T-helper 17 cell (primary cell): ENCODE measurements at regions not wholly inside any gene's neighbourhood (a gene's known extent, or its start where the extent isn't known, plus 50 kb on each side); places are given as distances from the start of the nearest gene placed in this dataset.

Source experiments
- ATAC-seq: fragments of 150-1000 bp; cut with Tn5 transposase; 2 replicates; pipeline ENCODE4 v1.10.0; 2021; ENCODE audit warnings: mild to moderate bottlenecking, moderate library complexity
- DNase-seq, 3 donors: peaks; one replicate each; pipeline versions ENCODE4 v3.0.0 to v3.0.0-alpha.2; 2020 to 2021
- H3K9me3 ChIP-seq: one replicate; pipeline ENCODE4 v1.7.0; 2013; ENCODE audit warnings: low read length, mild to moderate bottlenecking; ENCODE audit not compliant: control insufficient read depth, poor library complexity, severe bottlenecking
- H3K27ac Mint-ChIP-seq: one replicate; pipeline ENCODE4 v1.8.0; 2022; ENCODE audit warnings: mild to moderate bottlenecking, moderate library complexity, mixed read lengths
- H3K27me3 Mint-ChIP-seq: one replicate; pipeline ENCODE4 v1.8.0; 2022; ENCODE audit warnings: mixed read lengths
- H3K36me3 Mint-ChIP-seq: one replicate; pipeline ENCODE4 v1.8.0; 2022; ENCODE audit warnings: low read depth, mixed read lengths
- H3K4me1 Mint-ChIP-seq: one replicate; pipeline ENCODE4 v1.8.0; 2022; ENCODE audit warnings: mild to moderate bottlenecking, mixed read lengths
- H3K4me3 Mint-ChIP-seq: one replicate; pipeline ENCODE4 v1.8.0; 2022; ENCODE audit warnings: mild to moderate bottlenecking, moderate library complexity, mixed read lengths

DNA sequence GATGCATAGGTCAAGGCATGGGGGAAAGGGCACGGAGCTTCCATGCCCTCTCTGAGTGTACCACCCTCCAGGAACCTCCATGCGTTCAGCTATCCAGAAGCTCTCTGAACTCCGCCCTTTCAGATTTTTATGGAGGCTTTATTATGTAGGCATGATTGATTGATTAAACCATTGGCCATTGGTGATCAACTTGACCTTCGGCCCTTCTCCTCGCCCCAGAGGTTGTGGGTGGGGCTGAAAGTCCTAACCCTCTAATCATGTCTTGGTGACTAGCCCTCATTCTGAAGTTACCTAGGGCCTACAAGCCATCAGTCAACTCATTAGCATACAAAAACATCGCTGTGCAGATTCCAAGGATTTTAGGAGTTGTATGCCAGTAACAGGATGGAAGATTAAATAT, 323.7 kb upstream of the KLF4 start:
- H3K4me1 Mint-ChIP-seq = no peaks in the 10 kb centered on the region
- ATAC-seq (no peak), DNase-seq (no peak)
- H3K27me3 Mint-ChIP-seq = no peaks in the 10 kb centered on the region
- H3K36me3 Mint-ChIP-seq = no peaks in the 10 kb centered on the region
- H3K9me3 ChIP-seq = no peaks in the 10 kb centered on the region
- no peak overlapping the region for H3K27ac Mint-ChIP-seq
- H3K4me3 Mint-ChIP-seq = no peak overlapping the region

DNA sequence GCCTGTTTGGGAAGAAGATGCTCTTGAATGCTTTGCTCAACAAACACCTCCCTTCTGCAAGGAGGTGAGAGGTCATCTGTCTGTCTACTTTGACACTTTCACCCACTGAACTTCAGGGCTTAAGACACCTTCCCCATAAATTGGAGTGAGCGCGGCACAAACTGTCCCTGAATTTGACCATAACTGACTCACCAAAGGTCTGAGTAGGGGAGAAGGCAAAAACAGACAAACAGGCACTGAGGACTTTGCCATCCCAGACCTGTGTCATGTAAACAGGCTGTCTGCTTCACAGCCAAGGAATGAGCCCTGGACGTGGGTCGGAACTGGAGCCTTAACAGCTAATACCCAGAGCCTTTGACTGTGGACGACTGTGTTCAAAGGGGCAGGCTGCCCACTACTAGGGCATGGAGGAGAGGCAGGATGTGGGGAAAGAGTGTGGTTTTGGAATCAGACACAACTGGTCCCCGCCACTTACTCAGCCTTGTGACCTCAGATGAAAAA, 320.9 kb upstream of the KLF4 start:
- H3K27me3 Mint-ChIP-seq = no peaks in the 10 kb centered on the region
- no peaks in the 10 kb centered on the region for H3K4me1 Mint-ChIP-seq
- no peak overlapping the region for H3K27ac Mint-ChIP-seq
- H3K4me3 Mint-ChIP-seq = no peak overlapping the region
- DNase-seq = no peak
- H3K9me3 ChIP-seq = no peaks in the 10 kb centered on the region
- no peaks in the 10 kb centered on the region for H3K36me3 Mint-ChIP-seq
- ATAC-seq = no peak

DNA sequence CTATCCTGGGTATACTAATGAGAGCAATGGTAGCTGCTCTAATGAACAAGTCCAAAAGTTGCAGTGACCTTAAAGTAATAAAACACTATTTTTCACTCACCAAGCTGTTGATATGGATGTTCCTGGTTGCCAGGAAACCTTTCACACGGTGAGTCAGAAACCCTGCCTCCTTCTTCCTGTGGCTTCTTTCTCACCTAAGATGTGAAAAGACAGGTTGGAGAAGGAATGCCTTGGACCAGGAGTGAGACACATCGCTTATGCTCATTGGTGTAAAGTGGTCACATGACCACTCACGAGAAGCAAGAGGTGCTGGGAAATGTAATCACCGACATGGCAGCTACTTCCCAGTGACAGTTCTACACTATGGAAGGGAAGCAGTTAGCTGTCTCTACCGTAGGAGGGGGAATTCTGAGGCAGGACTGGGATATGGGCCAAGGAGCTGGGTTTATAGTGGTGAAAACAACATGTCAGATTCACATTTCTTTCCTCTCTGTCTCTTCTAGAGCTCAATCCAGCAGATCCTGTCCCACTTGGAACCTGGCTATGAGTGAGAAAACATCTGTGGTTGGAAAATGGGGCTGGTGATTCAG, 320.4 kb upstream of the KLF4 start:
- H3K36me3 Mint-ChIP-seq = no peaks in the 10 kb centered on the region
- H3K4me1 Mint-ChIP-seq = no peaks in the 10 kb centered on the region
- no peak overlapping the region for H3K27ac Mint-ChIP-seq
- DNase-seq = no peak
- no peak for ATAC-seq
- no peaks in the 10 kb centered on the region for H3K27me3 Mint-ChIP-seq
- H3K9me3 ChIP-seq = no peaks in the 10 kb centered on the region
- no peak overlapping the region for H3K4me3 Mint-ChIP-seq

DNA sequence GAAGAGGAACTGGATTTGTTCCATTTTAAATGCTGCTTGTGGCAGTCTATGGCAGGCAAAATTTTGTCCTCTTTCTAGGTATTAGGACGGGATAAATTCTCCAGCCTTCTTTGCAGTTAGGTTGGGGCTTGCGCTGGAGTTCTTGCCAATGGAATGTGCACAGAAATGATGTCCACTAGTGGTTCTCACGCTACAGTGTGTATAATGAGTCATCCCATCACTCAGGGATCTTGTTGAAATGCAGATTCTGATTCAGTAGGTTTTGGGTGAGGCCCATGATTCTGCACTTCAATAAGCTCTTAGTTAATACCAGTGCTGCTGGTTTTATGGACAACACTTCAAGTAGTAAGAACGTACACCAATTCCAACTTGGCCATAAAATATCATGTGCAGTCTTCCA, 317.6 kb upstream of the KLF4 start:
- no peaks in the 10 kb centered on the region for H3K4me1 Mint-ChIP-seq
- no peaks in the 10 kb centered on the region for H3K27me3 Mint-ChIP-seq
- no peak overlapping the region for H3K4me3 Mint-ChIP-seq
- DNase-seq = no peak
- ATAC-seq = no peak
- no peaks in the 10 kb centered on the region for H3K36me3 Mint-ChIP-seq
- no peak overlapping the region for H3K27ac Mint-ChIP-seq
- H3K9me3 ChIP-seq = no peaks in the 10 kb centered on the region

DNA sequence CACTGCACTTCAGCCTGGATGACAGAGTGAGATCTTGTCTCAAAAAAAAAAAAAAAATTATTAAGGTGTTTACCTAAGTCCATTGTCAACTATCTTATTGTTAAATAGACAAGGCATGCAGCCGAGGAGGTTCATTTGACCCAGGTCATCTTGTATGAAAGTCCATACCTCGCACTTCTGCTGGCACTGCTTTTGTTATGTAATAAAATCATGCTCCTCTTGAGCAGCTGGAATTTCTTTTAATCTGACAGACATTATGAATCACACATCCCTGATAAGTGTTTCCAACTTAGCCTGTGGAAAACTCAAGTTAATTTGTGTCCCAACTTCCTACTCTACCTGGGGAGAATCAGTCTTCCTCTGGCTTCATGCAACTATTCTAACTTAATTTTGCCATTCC, 315.6 kb upstream of the KLF4 start:
- ATAC-seq (no peak), DNase-seq (no peak)
- no peaks in the 10 kb centered on the region for H3K9me3 ChIP-seq
- Mint-ChIP-seq H3K27me3 (no peaks in the 10 kb centered on the region), H3K4me3 (no peak overlapping the region), H3K36me3 (no peaks in the 10 kb centered on the region), H3K4me1 (no peaks in the 10 kb centered on the region), H3K27ac (no peak overlapping the region)

DNA sequence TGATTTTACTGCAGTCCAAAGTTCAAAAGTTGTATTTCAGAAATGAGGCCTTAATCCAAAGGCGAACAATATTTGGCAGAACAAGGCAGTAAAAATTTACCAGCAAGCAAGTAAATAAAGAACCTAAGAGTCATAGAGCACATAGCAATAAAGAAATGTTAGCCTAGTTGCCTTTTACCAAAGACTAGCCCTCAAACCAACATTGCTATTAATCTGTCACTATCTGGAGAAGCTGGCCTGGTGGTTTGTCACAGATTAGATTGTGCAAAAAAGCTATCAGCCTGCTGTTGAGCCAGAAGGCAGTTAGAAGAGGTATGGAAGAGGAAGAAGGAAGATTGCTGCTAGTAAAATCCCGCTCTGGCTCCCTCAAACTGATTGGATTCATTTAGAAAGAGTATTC, 304.7 kb upstream of the KLF4 start:
- ATAC-seq (no peak), DNase-seq (no peak)
- H3K36me3 Mint-ChIP-seq = no peaks in the 10 kb centered on the region
- no peaks in the 10 kb centered on the region for H3K27me3 Mint-ChIP-seq
- no peaks in the 10 kb centered on the region for H3K9me3 ChIP-seq
- no peak overlapping the region for H3K4me3 Mint-ChIP-seq
- H3K4me1 Mint-ChIP-seq = no peaks in the 10 kb centered on the region
- no peak overlapping the region for H3K27ac Mint-ChIP-seq

DNA sequence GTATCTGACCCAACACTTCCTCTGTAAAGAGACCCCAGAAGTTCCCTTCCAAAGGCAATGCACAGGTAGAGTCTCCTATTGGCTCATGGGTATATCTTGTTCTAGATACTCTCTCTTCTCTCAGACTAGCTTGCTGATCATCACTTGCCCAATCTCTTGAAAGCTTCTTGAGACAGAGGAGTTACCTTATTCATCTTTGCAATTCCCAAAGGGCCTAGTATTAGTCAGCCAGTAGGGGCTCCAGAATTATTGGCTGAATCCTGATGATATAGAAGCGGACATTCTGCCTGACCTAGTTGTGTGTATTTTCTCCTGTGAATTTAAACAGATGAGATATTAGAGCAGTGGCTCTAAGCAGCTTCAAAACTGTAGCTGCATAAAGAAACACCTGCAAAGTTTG, 304.0 kb upstream of the KLF4 start:
- ATAC-seq = no peak
- H3K4me3 Mint-ChIP-seq = no peak overlapping the region
- no peaks in the 10 kb centered on the region for H3K27me3 Mint-ChIP-seq
- H3K36me3 Mint-ChIP-seq = no peaks in the 10 kb centered on the region
- no peaks in the 10 kb centered on the region for H3K4me1 Mint-ChIP-seq
- H3K27ac Mint-ChIP-seq = no peak overlapping the region
- no peaks in the 10 kb centered on the region for H3K9me3 ChIP-seq
- no peak for DNase-seq

DNA sequence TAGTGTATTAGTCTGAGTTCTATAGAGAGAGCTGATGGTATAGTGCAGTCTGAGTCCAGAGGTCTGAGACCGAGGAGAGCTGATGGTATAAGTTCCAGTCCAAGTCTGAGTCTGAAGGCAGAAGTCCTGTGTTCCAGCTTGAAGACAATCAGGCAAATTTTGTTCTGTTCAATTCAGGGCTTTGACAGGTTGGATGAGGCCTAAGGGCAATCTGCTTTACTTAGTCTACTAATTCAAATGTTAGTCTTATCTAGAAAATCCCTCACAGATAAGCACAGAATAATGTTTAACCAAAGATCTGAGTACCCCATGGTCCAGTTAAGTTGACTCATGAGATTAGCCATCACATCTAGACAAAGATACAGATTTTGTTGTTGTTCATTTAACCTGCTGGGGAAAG, 303.0 kb upstream of the KLF4 start:
- no peak for DNase-seq
- Mint-ChIP-seq H3K27ac (no peak overlapping the region), H3K27me3 (no peaks in the 10 kb centered on the region), H3K36me3 (no peaks in the 10 kb centered on the region), H3K4me3 (no peak overlapping the region), H3K4me1 (no peaks in the 10 kb centered on the region)
- H3K9me3 ChIP-seq = no peaks in the 10 kb centered on the region
- no peak for ATAC-seq

DNA sequence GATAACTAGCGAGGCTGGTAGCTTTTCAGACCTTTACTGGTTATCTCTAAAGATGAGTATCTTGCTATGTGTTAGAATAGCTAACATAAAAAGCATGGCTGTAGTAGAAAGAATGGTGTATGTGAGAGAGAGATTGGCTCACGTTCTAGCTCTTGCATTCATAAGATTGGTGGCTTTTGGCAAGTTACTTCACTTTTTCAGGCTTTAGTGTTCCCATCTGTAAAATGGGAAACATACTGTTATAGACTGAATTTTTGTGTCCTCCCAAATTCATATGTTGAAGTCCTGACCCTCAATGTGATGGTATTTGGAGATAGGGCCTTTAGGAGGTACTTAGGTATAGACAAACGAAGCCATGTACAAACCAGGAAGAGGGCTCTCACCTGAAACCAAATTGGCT, 302.4 kb upstream of the KLF4 start:
- ATAC-seq (no peak), DNase-seq (no peak)
- H3K27me3 Mint-ChIP-seq = no peaks in the 10 kb centered on the region
- no peaks in the 10 kb centered on the region for H3K4me1 Mint-ChIP-seq
- no peaks in the 10 kb centered on the region for H3K36me3 Mint-ChIP-seq
- no peaks in the 10 kb centered on the region for H3K9me3 ChIP-seq
- no peak overlapping the region for H3K27ac Mint-ChIP-seq
- no peak overlapping the region for H3K4me3 Mint-ChIP-seq

DNA sequence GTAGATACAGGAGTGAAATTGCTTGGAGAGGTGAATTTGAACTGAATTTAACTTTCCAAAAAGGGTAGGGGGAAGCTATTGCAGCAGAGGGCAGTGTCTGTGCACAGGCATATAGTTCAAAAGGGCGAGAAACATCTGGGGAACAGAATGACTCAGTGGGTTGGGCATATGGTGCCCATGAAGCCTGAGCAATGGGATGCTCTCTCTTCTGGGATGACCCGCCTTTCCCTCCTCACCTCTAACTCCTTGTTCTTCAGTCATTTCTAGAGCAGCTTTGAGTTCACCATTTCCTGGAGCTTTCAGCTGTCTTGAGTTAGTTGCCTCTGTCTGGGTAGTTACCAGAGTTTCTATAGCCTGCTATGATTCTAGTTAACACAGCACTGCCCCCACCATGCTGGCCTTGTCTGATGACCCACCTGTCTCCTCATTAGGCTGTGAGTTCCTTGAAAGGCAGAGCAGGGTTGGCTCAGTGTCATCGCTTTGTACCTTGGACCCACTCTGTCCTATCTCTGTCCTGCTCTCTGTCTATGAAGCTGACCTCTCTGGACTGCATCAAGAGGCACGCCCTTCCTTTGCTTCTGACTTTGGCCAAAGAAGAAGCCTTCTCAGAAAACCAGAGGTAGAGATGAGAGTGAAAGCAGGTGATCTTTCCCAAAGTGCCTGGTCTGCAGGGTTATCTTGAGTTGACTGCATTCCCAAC, 299.6 kb upstream of the KLF4 start:
- Mint-ChIP-seq H3K27ac (no peak overlapping the region), H3K4me1 (no peaks in the 10 kb centered on the region), H3K4me3 (no peak overlapping the region), H3K27me3 (no peaks in the 10 kb centered on the region), H3K36me3 (no peaks in the 10 kb centered on the region)
- ATAC-seq = no peak
- no peaks in the 10 kb centered on the region for H3K9me3 ChIP-seq
- DNase-seq = no peak

DNA sequence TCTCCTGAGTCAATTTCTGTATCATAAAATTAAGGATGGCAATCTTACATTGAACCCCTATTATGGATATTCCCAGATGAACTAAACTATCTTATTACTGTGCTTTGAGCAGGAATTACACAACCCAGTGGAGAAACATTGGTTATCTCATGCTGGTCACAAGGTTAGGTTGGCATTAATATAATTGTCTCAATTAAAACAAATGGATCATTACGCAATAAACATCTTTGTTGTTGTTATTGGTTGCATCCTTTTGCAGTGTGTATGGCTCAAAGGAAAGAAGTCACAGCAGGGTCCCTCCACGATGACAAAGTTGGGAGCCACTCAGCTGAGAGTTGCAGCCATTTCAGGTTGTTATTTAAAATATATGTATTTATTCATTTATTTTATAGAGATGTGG, 297.0 kb upstream of the KLF4 start:
- ATAC-seq (no peak), DNase-seq (no peak)
- H3K4me1 Mint-ChIP-seq = no peaks in the 10 kb centered on the region
- no peak overlapping the region for H3K4me3 Mint-ChIP-seq
- H3K36me3 Mint-ChIP-seq = no peaks in the 10 kb centered on the region
- H3K9me3 ChIP-seq = no peaks in the 10 kb centered on the region
- H3K27me3 Mint-ChIP-seq = no peaks in the 10 kb centered on the region
- H3K27ac Mint-ChIP-seq = no peak overlapping the region

DNA sequence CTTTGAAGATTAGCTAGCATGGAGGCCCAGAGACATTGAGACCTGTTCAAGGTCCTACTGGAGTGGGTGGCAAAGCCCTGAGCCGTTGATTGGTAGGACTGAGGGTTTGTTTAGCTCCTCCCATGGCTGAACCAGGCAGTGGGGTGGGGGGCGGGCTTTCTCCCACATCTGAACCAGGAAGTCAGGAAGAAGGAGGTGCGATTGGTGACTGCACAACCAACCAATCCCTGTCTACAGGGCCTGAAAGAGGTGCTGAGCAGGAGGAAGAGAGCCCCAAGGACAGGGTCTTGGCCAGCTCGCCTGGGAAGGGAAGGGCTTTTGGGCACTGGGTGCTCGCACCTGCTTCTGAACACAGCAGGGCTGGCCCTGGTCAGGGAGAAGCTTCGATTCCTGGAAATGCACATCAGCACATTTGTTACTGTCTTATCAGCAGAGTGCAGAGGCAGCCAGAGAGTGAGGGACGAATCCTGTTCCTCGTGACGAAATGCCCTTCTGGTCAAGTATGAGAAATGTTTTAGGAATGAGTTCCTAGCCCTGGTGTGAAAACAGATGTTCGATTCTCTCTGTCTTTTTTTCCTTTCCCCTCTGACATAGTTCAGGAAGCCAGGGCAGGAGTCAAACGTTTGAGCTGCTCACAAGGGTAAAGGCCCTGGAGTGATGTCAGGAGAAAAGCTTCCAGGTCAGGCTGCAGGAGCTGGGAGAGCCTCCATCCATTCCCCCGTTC, 294.8 kb upstream of the KLF4 start:
- H3K4me3 Mint-ChIP-seq = no peak overlapping the region
- ATAC-seq = no peak
- no peaks in the 10 kb centered on the region for H3K36me3 Mint-ChIP-seq
- DNase-seq = no peak
- H3K4me1 Mint-ChIP-seq = no peaks in the 10 kb centered on the region
- H3K9me3 ChIP-seq = no peaks in the 10 kb centered on the region
- no peaks in the 10 kb centered on the region for H3K27me3 Mint-ChIP-seq
- H3K27ac Mint-ChIP-seq = no peak overlapping the region

DNA sequence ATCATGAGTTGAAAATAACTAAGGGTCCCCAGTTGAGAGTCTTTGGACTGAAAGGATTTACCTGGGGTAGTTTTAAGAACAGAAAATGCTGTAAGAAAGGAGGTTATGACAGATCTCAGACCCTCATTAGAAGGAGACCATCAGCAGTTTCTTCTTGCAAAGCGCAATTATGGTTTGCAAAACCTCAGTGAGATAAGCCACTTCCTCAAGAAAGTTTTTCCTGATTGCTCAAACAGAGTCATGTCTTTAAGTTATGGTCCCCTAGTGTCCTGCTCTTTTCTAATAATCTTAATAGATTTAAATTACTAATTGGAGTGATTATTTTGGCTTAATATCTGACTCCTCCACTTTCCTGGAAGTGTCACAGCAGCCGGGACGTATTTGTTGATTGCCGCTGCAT, 293.2 kb upstream of the KLF4 start:
- no peak overlapping the region for H3K4me3 Mint-ChIP-seq

DNA sequence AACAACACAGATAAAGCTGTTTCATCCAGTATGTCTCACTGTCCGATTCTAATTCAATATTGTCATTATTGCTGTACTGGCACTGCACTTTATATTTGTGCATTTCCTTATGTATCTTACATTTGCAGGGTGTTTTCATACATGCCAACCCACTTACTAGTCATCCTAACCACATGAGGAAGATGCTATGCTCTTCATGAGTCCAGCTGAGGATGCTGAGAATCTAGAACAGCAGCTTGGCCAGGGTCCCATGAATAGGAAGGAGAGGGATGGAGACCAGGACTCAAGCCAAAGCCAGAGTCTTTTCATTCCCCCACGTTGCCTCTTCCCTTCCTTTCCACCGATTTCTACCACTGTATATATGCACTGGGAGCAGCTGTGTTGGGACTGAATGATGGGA, 292.8 kb upstream of the KLF4 start:
- no peak overlapping the region for H3K4me3 Mint-ChIP-seq
- no peaks in the 10 kb centered on the region for H3K27me3 Mint-ChIP-seq
- no peaks in the 10 kb centered on the region for H3K36me3 Mint-ChIP-seq
- H3K27ac Mint-ChIP-seq = no peak overlapping the region
- no peaks in the 10 kb centered on the region for H3K4me1 Mint-ChIP-seq
- H3K9me3 ChIP-seq = no peaks in the 10 kb centered on the region
- ATAC-seq = no peak
- DNase-seq = no peak

More for the DNA sequence above, 293.2 kb upstream of the KLF4 start:
- Mint-ChIP-seq H3K27me3 (no peaks in the 10 kb centered on the region), H3K27ac (no peak overlapping the region), H3K36me3 (no peaks in the 10 kb centered on the region), H3K4me1 (no peaks in the 10 kb centered on the region)
- no peaks in the 10 kb centered on the region for H3K9me3 ChIP-seq
- ATAC-seq (no peak), DNase-seq (no peak)
